ENCODE measurements at regions not wholly inside any gene's neighbourhood (a gene's known extent, or its start where the extent isn't known, plus 50 kb on each side); places are given as distances from the start of the nearest gene placed in this dataset.

DNA sequence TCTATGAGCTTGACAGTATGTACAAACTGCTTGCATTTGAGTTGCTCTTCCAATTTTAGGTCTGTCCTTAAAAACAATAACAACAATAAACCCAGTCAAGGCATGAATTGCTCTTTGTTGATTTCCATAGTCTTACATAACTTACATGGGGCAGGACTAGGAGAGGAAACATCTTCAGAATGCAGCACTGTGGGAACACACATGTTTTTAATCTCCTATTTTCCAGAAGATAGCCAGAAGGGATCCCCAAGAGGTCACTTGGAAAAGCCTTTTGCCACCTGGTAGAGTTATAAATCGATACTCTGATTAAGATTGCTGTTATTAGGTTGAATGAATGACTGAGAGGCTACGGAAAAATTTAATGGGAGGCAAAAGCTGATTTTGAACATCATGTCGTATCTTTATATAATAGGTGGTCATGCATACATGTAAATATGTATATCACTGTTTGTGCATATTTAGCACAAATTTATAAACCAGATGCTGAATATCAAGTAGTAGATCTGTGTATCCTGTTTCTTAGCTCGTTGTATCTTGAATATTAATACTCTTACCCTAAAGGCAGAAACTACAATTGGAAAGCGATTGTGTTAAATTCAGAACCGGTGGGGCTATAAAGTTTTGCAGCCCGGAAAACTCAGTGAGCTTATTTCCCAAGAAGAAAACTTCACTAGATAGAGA is 479.4 kb upstream of the TCF4 start:
- H3K9me3 ChIP-seq (replicated peaks; ENCODE audit: insufficient read depth, low read length), result no peaks in the 10 kb centered on the region
- H4K20me1 ChIP-seq (ENCODE audit: insufficient read depth, low read length), result no peaks in the 10 kb centered on the region
- H3K27ac ChIP-seq (ENCODE audit: low read length), result no peak overlapping the region
- H3K9me2 ChIP-seq (replicated peaks; ENCODE audit: insufficient read depth, low read length), result no peaks in the 10 kb centered on the region
- TF ChIP-seq CTCF (IDR thresholded peaks at IDR 0.05; ENCODE audit: low read length) (no peak), EZH2phosphoT487 (IDR thresholded peaks at IDR 0.05; ENCODE audit: low read length) (no peak), EZH2 (optimal IDR thresholded peaks at IDR 0.05; ENCODE audit: low read depth, low read length) (no peak)
- H3F3A ChIP-seq (ENCODE audit: insufficient read depth, low read length), result no peaks in the 10 kb centered on the region
- H3K79me2 ChIP-seq (ENCODE audit: low read length), result no peaks in the 10 kb centered on the region
- no peak overlapping the region for H3K4me2 ChIP-seq (ENCODE audit: low read depth, low read length)
- no peak overlapping the region for H3K4me3 ChIP-seq (ENCODE audit: low read length)
- no peak overlapping the region for H2AFZ ChIP-seq (ENCODE audit: low read length)
- H3K36me3 ChIP-seq (replicated peaks; ENCODE audit: insufficient read depth, low read length), result no peaks in the 10 kb centered on the region
- no peak overlapping the region for H3K9ac ChIP-seq (ENCODE audit: low read length)
- no peaks in the 10 kb centered on the region for H3K4me1 ChIP-seq (ENCODE audit: low read length)
- H3K27me3 ChIP-seq (replicated peaks; ENCODE audit: insufficient read depth, low read length), result no peaks in the 10 kb centered on the region
- DNase-seq, result no peak

DNA sequence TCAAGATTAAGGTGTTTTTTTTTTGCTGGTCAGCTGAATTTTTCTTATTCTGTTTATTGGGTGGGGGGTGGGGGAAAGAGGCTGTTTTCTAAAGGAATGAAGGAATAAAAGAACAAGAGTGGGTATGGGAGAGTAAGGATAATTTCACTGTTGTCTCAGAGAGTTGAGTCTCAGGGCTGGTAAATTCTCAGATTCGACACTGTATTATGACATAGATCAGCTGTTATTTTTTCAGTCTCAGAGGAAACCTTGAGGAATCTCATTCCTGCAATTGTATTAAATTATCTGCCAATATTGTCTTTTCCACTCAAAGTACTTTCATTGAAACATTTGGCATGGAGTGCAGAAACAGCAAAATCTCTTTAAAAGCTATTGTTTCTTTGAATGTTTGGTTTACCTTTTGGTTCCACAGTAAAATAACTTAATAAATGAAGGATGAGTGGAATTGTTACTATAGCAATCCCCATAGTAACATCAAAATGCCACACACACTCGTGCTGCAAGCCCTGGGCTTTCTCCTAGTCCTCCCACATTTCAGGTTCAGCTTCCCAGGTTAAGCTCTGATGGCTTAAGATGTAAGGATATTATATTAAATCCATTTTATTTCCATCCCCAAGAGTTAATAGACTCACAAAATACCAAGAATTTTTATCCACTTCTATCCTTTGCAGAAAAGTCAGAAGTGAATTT is 478.7 kb upstream of the TCF4 start:
- Histone ChIP-seq H3K4me3 (ENCODE audit: low read length) (no peak overlapping the region), H3K27me3 (replicated peaks; ENCODE audit: insufficient read depth, low read length) (no peaks in the 10 kb centered on the region), H3K9me2 (replicated peaks; ENCODE audit: insufficient read depth, low read length) (no peaks in the 10 kb centered on the region), H3K4me1 (ENCODE audit: low read length) (no peaks in the 10 kb centered on the region), H3K9me3 (replicated peaks; ENCODE audit: insufficient read depth, low read length) (no peaks in the 10 kb centered on the region), H2AFZ (ENCODE audit: low read length) (no peak overlapping the region), H3K79me2 (ENCODE audit: low read length) (no peaks in the 10 kb centered on the region), H3F3A (ENCODE audit: insufficient read depth, low read length) (no peaks in the 10 kb centered on the region), H3K9ac (ENCODE audit: low read length) (no peak overlapping the region), H3K27ac (ENCODE audit: low read length) (no peak overlapping the region), H4K20me1 (ENCODE audit: insufficient read depth, low read length) (no peaks in the 10 kb centered on the region), H3K4me2 (ENCODE audit: low read depth, low read length) (no peak overlapping the region), H3K36me3 (replicated peaks; ENCODE audit: insufficient read depth, low read length) (no peaks in the 10 kb centered on the region)
- DNase-seq, result no peak
- TF ChIP-seq CTCF (IDR thresholded peaks at IDR 0.05; ENCODE audit: low read length), result no peak
- TF ChIP-seq EZH2phosphoT487 (IDR thresholded peaks at IDR 0.05; ENCODE audit: low read length), result no peak
- TF ChIP-seq EZH2 (optimal IDR thresholded peaks at IDR 0.05; ENCODE audit: low read depth, low read length), result no peak

GRCh38 chr18:56065086-56065485 is 477.1 kb upstream of the TCF4 start:
- Histone ChIP-seq H3K4me2 (ENCODE audit: low read depth, low read length) (no peak overlapping the region), H3K9ac (ENCODE audit: low read length) (no peak overlapping the region), H2AFZ (ENCODE audit: low read length) (no peak overlapping the region), H3F3A (ENCODE audit: insufficient read depth, low read length) (no peaks in the 10 kb centered on the region), H3K36me3 (replicated peaks; ENCODE audit: insufficient read depth, low read length) (no peaks in the 10 kb centered on the region), H4K20me1 (ENCODE audit: insufficient read depth, low read length) (no peaks in the 10 kb centered on the region), H3K27ac (ENCODE audit: low read length) (no peak overlapping the region), H3K9me2 (replicated peaks; ENCODE audit: insufficient read depth, low read length) (no peaks in the 10 kb centered on the region), H3K79me2 (ENCODE audit: low read length) (no peaks in the 10 kb centered on the region), H3K27me3 (replicated peaks; ENCODE audit: insufficient read depth, low read length) (no peaks in the 10 kb centered on the region), H3K4me3 (ENCODE audit: low read length) (no peak overlapping the region), H3K4me1 (ENCODE audit: low read length) (no peaks in the 10 kb centered on the region), H3K9me3 (replicated peaks; ENCODE audit: insufficient read depth, low read length) (no peaks in the 10 kb centered on the region)
- TF ChIP-seq EZH2 (optimal IDR thresholded peaks at IDR 0.05; ENCODE audit: low read depth, low read length) (no peak), EZH2phosphoT487 (IDR thresholded peaks at IDR 0.05; ENCODE audit: low read length) (no peak), CTCF (IDR thresholded peaks at IDR 0.05; ENCODE audit: low read length) (no peak)
- no peak for DNase-seq

All from MM.1S (cell line).